ENCODE measurements at regions not wholly inside any gene's neighbourhood (a gene's known extent, or its start where the extent isn't known, plus 50 kb on each side); places are given as distances from the start of the nearest gene placed in this dataset.
"Not testable (repeated sequence)": the region's sequence is repeated elsewhere in the genome, so short reads cannot be mapped to it uniquely, and the experiment has no call there.

DNA sequence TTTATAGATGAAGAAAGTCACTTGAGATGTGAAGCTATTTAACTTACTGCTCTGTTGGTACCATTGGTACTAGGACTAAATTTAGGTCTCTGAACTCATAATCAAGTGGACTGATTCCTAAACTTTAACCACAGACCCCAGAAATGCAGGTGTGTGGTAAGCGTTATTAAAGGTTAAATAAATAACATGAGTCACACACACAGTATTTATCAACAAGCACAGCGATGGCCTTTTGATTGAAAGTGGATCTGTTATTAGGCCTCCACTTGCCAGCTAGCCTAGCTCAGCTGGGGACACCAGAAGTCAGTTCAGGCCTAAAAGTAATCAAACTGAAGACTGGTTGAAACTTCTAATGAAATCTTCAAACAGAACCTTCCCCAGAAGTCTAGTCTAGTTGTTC is 161.3 kb upstream of the DPP10 start:
- DNase-seq (ENCODE audit: low read depth, low spot score), result no peak
- no peak overlapping the region for H3K27ac ChIP-seq (ENCODE audit: low read depth, low read length)
- POLR2A ChIA-PET, result no interaction called here
- CTCF ChIA-PET, result no interaction called here
- no peaks in the 10 kb centered on the region for H3K27me3 ChIP-seq (ENCODE audit: control insufficient read depth, insufficient read depth, low read length)
- no peak overlapping the region for H3K4me3 ChIP-seq (ENCODE audit: low read depth, low read length)
- TF ChIP-seq, protein P1, sequence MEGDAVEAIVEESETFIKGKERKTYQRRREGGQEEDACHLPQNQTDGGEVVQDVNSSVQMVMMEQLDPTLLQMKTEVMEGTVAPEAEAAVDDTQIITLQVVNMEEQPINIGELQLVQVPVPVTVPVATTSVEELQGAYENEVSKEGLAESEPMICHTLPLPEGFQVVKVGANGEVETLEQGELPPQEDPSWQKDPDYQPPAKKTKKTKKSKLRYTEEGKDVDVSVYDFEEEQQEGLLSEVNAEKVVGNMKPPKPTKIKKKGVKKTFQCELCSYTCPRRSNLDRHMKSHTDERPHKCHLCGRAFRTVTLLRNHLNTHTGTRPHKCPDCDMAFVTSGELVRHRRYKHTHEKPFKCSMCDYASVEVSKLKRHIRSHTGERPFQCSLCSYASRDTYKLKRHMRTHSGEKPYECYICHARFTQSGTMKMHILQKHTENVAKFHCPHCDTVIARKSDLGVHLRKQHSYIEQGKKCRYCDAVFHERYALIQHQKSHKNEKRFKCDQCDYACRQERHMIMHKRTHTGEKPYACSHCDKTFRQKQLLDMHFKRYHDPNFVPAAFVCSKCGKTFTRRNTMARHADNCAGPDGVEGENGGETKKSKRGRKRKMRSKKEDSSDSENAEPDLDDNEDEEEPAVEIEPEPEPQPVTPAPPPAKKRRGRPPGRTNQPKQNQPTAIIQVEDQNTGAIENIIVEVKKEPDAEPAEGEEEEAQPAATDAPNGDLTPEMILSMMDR (IDR thresholded peaks at IDR 0.05; ENCODE audit: low read depth, low read length), result no peak
- no peaks in the 10 kb centered on the region; the same call in 1 of the 2 replicates for H3K9me3 ChIP-seq (ENCODE audit: control insufficient read depth, insufficient read depth, low read length)

DNA sequence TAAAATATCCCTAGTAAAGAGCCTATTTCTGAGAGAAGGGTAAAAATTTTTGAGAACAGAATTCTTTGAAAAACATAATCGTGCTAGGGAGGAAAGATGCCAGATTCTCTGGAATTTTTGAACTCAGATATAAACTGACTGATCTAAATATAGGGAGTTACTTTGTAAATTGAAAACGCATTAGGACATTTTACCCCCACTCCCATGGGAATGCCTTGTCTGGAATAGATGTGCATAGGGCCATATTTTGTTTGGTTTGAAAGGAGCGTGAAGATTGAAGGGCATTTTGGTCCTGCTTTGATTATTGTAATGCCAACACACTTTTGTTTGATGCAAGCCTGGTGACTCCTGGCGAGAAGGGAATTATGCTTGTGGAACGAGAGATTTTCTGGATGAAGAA is 158.7 kb upstream of the DPP10 start:
- ChIA-PET POLR2A (no interaction called here), CTCF (no interaction called here)
- H3K9me3 ChIP-seq (ENCODE audit: control insufficient read depth, insufficient read depth, low read length), result no peaks in the 10 kb centered on the region; the same call in 1 of the 2 replicates
- H3K4me3 ChIP-seq (ENCODE audit: low read depth, low read length), result no peak overlapping the region
- H3K27me3 ChIP-seq (ENCODE audit: control insufficient read depth, insufficient read depth, low read length), result no peaks in the 10 kb centered on the region
- DNase-seq (ENCODE audit: low read depth, low spot score), result no peak
- TF ChIP-seq, protein P1 (IDR thresholded peaks at IDR 0.05; ENCODE audit: low read depth, low read length), result no peak
- H3K27ac ChIP-seq (ENCODE audit: low read depth, low read length), result no peak overlapping the region

DNA sequence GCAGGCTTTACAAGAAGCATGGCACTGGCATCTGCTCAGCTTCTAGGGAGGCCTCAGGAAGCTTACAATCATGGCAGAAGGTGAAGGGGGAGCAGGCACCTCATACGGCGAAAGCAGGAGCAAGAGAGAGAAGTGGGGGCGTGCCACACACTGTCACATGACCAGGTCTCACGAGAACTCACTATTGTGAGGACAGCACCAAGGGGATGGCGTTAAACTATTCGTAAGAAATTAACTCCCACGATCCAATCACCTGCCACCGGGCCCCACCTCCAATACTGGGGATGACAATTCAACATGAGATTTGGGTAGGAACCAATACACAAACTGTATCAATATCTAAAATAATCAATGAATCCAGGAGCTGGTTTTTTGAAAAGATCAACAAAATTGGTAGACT is 156.0 kb upstream of the DPP10 start:
- no peaks in the 10 kb centered on the region; the same call in 1 of the 2 replicates for H3K9me3 ChIP-seq (ENCODE audit: control insufficient read depth, insufficient read depth, low read length)
- no peak overlapping the region for H3K27ac ChIP-seq (ENCODE audit: low read depth, low read length)
- ChIA-PET POLR2A (no interaction called here), CTCF (no interaction called here)
- TF ChIP-seq, protein P1 (IDR thresholded peaks at IDR 0.05; ENCODE audit: low read depth, low read length), result no peak
- no peak overlapping the region for H3K4me3 ChIP-seq (ENCODE audit: low read depth, low read length)
- no peak for DNase-seq (ENCODE audit: low read depth, low spot score)
- H3K27me3 ChIP-seq (ENCODE audit: control insufficient read depth, insufficient read depth, low read length), result no peaks in the 10 kb centered on the region

DNA sequence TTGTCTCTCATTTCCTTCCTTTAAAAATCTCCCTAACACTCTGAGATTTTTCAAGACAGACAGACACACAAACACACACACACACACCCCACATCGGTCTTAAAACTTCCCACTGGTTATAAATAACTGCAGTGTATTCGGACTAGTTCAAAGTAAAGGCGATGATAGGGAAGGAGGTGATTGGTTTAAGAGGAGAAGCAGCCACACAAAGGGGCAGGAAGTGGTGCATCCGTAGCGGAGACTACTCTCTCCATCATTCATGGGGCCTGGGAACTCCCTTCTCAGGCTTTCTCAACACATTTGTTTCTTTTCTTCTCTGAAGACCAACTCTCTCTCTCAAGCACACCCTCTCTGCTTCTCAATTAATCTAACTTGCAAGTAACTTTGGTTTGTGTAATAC is 149.1 kb upstream of the DPP10 start:
- Histone ChIP-seq H3K9me3 (ENCODE audit: control insufficient read depth, insufficient read depth, low read length) (peaks cover 3% of the 10 kb centered on the region), H3K4me3 (ENCODE audit: low read depth, low read length) (no peak overlapping the region), H3K27me3 (ENCODE audit: control insufficient read depth, insufficient read depth, low read length) (no peaks in the 10 kb centered on the region), H3K27ac (ENCODE audit: low read depth, low read length) (no peak overlapping the region)
- ChIA-PET CTCF (no interaction called here), POLR2A (no interaction called here)
- DNase-seq (ENCODE audit: low read depth, low spot score), result no peak
- TF ChIP-seq, protein P1 (IDR thresholded peaks at IDR 0.05; ENCODE audit: low read depth, low read length), result no peak

DNA sequence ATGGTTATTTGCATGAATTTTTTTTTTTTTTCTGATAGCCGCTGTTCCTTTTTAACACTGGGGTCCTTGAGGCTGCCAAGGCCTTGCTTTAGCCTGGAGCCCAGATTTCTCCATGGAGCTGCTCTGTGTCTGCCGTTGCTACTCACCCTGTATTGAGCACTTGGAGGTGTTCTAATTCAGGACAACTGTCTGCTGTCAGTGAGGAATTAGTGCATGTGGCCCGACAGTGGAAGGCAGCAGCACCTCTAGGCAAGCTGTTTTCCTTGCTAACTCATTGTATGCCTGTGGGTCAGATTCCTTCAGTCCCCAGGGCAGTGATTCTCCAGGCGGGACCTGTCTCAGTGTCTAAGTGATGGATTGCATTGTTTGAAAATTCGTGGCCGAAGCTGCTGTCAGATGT is 147.7 kb upstream of the DPP10 start:
- no peak overlapping the region for H3K4me3 ChIP-seq (ENCODE audit: low read depth, low read length)
- H3K9me3 ChIP-seq (ENCODE audit: control insufficient read depth, insufficient read depth, low read length), result peaks cover 3% of the 10 kb centered on the region
- H3K27ac ChIP-seq (ENCODE audit: low read depth, low read length), result no peak overlapping the region
- no peak for DNase-seq (ENCODE audit: low read depth, low spot score)
- ChIA-PET POLR2A (no interaction called here), CTCF (no interaction called here)
- no peaks in the 10 kb centered on the region for H3K27me3 ChIP-seq (ENCODE audit: control insufficient read depth, insufficient read depth, low read length)
- TF ChIP-seq, protein P1 (IDR thresholded peaks at IDR 0.05; ENCODE audit: low read depth, low read length), result no peak

DNA sequence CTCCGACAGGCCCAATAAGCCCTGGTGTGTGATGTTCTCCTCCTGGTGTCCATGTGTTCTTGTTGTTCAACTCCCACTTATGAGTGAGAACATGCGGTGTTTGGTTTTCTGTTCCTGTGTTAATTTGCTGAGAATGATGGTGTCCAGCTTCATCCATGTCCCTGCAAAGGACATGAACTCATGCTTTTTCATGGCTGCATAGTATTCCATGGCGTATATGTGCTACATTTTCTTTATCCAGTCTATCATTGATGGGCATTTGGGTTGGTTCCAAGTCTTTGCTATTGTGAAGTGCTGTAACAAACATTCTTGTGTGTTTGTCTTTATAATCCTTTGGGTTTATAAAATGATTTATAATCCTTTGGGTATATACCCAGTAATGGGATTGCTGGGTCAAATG is 142.1 kb upstream of the DPP10 start:
- H3K27ac ChIP-seq (ENCODE audit: low read depth, low read length); H3K4me3 ChIP-seq (ENCODE audit: low read depth, low read length); POLR2A ChIA-PET; H3K9me3 ChIP-seq (ENCODE audit: control insufficient read depth, insufficient read depth, low read length); DNase-seq (ENCODE audit: low read depth, low spot score); H3K27me3 ChIP-seq (ENCODE audit: control insufficient read depth, insufficient read depth, low read length); CTCF ChIA-PET: not testable (repeated sequence)
